NCI-H146 (cell line): ENCODE measurements at regions not wholly inside any gene's neighbourhood (a gene's known extent, or its start where the extent isn't known, plus 50 kb on each side); places are given as distances from the start of the nearest gene placed in this dataset.

Experiments used
- DNase-seq: peaks from one replicate; lab custom pipeline; 2025; lab: John Stamatoyannopoulos, UW

DNA sequence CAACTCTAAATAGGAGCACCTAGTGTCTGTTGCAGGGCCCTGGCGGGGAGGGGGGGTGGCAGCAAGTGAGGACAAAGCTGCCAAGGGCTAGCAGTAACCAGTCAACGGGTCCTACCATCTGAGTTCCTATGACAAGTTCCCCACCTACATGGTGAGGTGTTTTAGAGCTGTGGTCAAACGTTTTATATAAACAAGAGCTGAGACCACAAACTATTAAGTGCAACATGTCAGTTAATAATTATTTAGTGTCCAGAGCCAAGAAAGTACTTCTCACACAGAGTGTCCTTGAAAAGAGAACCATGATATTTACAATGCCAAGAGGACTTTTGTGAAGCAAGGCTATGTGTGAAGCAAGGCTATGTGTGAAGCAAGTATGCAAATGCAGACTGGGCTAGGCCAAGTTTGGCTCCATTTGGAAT, 434.7 kb downstream of the TNS3 start:
- no peak for DNase-seq

DNA sequence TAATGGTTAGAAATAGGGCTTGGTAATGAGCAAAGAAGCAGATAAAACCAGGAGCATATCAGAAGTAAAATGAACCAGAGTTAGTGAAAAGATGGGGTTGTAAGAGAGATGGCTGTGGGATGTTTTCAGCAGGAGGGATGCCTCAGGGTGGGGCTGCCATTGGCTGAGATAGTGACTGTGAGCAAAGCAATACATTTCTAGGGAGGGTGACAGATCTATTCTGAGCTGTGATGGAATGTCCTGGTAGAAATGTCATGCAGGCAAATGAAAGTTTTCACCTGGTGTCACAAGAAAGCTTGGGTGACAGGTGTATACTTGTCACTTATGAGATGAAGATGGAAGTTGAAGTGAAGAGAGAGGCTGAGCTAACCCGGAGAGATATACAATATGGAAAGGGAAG, 435.9 kb downstream of the TNS3 start:
- no peak for DNase-seq

DNA sequence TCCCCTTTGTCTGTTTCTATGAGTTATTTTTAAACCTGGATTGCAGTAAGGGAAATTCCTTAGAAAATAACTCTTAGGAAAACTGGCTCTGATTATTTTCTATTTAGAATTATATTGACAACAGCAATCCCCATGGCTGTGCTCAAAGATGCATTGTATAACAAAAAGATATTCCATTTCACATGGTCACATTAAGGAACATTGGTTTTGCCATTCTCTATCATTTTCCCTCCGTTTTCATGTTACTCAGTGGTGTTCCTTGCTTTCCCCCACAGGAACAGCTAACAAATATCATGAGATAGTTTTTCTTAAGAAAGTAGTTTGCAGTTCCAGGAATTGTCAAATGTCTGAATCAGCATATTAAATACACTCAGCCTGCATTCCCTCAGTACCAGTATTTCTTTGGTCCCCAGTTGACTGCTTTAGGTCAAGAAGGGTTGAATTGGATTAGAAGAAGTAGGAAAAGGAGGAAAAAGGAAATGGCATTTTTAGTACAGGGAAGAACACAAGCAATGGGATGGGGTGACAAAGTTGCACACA, 436.7 kb downstream of the TNS3 start:
- no peak for DNase-seq

DNA sequence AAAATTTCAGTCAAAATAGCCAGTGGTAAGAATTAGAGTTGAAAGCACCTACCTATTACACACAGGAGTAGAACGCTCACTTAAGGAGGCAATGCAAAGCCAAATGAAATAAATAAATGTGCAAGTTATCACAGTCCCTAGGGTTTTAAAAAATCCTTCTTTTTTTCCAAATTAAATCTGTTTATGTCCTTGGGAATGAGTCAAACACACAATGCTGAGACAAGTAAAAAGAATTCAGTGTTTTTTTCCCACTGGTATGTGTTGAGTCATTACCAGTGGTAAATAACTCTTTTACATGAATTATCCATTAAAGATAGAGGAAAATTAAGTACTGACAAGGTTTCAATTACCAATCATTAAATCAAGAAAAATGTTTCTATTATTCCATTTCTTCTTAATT, 438.6 kb downstream of the TNS3 start:
- DNase-seq, result no peak

DNA sequence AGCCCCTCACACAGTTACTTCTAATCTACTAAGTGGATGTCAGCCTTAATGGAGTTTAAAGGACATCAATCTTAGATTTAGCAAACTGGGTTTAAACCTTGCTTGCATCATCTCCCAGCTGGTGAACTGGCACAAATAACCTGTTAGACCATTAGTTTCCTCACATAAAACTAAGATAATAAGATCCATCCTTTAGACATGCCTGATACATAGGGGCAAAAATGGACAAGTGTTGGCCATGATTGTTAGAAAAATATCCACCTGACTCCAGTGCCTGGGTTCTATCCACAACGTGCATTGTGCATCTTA, 439.1 kb downstream of the TNS3 start:
- no peak for DNase-seq

DNA sequence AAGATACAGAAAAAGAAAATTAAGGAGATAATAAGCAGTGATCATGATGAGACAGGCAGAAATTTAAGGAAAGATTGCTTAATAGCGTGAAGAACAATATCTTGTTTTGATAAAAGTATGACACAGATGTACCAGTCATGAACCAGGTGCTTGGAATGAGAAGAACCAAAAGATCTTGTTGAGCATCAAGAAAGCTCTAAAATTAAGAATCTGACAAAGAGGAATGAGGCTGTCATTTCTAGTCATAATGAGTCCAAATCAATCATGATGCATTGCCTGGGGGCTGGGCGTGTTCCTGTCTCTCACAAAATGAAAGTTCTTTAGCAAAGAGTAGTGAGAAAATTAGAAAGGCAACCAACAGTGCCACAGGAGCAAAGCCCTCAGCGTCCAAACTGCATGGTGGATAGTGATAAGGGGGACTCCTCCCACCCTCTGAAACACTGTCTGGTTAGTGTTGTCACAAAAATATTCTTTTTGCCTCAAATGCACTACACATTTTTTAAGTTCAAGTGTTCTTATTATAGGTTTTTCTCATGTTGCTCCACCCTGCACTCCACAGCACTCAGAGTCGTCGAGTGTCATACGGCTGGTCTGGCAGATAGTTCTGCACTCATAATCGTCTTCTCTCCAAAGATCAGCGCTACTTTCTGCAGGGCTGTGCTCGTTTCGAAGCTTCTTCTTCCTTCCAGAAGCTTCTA, 439.6 kb downstream of the TNS3 start:
- DNase-seq, result no peak

DNA sequence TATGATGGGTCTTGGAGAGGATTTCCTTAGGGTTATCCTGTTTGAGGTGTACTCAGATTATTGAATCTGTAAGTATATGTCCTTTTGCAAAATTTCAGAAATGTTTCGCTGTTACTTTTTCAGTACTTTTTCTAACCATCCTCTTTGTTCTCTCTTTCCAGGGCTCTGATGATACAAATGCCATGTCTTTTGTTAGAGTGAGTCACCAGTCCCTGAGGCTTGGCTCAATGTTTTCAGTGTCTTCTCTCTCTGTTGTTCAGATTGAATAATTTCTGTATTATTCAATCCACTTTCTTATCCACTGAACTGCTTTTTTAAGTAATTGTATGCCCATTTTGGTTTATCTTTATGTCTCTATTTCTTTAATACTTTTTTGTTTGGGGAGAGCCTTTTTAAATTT, 449.4 kb downstream of the TNS3 start:
- DNase-seq, result no peak

DNA sequence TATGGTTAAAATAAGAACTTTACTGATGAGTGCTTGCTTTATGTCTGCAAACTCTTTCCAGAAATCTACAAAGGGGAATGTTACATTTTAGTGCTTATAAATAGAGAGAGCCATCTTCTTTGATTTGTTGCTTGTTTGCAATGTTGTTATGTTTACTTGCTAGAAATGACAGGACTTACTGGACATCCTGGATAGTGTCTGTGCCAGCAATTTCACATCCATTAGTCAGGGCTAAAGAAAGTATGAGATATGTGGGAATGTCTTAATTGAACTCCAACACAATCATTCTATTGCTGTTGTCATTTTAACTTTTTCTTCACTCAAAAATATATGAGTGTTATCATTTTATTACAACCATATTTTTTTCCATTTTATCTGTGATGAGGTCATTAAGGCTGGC, 453.2 kb downstream of the TNS3 start:
- DNase-seq, result no peak

DNA sequence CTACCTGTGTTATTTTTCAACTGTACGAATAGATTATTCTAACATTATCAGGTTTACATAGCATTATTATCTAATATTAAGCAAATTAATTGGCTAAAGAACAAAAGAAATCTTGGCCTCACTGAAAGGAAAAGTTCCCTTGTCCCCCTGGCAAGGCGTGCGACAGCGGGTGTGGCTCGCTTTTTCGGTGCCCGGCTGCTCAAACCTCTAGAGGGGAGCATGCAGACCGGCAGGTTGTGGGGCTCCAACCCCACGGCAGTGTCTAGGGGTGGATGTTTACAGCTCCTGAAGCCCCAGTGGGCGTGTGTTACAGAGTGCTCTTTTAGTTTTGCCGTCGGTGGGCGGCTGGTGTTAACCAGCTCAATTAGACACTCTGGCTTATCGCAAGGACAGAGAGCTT, 456.4 kb downstream of the TNS3 start:
- DNase-seq, result no peak

DNA sequence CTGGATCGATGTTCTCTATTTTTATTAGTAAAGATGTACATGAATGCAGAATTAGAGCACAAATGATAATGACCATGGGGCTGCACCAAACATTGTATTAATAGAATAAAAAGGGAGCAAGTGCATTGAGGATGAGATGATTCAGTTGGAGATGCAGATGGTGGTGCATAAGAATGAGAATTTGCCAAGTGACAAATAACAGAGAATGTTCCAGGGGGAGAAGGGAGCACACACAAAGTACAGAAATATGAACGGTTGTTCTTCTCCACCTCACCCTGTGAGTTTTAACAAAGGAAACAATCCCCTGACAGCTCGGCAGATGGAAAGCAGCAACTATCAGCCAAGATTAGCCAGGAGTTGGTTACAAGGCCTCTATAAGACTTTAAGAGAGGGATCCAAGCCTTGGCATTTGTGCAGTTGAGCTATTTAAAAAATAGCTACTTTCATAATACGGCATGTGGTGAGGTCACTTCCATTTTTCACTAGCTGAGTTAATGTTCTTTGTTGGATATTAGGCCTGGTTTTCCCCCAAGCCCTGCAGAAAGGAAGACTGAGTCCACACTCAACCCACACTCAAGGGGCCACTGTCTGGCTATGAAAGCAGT, 462.5 kb downstream of the TNS3 start:
- no peak for DNase-seq

DNA sequence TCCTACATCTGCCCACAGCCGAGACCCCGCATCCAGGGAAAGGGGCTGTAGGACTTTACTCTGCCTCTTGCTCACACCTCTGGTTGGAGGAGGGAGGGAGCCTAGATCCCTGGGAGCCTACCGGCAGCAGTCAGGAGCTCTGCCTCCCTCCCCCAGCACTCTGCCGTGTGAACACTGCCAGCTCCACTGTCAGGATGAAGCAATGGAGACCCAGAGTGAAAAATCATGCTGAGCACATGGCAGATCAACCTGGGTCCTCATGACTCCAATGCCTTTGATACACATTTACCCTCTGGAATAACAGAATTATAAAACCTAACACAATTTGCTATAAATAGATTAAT, 477.7 kb downstream of the TNS3 start:
- no peak for DNase-seq

DNA sequence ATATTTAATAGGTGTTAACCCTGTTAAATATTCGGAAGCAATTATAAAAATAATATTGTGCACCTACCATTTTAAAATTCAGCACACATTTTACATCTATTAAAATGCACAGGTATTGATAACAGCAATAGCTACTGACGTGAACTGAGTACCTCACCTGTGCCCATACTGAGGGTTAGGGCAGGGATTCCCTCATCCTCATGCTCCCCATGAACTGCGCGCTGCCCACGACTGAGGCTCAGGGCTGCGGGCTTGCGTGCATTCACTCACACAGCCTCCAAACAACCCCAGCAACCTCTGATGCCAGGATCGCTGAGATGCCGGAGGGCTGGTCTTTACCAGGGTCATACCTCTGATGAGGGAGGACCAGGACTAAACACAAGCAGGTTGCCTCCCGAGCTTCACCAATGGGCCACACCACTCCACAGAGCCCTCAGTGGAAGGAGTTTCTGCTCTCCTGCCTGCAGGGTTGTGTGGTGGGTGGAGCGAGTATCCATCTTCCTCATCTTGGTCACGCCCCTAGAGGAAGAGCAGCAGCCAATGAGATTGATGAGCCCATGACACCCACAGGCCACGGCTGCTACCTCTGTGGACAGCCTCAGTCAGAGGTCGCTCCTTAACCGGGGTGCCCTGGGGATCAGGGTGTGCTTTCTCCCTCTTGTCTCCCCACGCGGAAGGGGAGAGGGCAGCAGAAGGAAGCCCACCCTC, 478.3 kb downstream of the TNS3 start:
- no peak for DNase-seq

DNA sequence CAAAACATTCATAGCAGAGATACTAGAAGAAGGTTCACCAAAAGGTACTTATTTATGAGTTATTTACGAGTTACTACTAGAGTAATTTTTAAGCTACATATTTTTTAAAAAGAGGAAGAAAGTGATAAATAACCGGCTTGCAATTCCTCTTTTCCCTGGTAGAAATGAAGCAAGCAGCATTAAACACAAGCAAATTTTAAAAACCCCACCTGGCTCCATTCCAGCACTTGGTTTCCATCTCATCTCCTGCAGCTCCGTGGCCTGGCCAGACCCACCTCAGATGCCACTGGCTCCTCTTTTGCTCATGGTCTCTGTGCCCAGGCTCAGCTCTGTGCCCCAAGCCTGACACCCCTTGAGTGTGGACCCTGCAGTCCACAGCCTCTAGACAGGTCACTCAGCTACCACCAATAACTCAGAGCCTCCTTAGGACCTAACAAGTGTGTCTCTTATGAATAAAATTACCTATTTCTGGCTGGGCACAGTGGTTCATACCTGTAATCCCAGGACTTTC, 479.5 kb downstream of the TNS3 start:
- no peak for DNase-seq

DNA sequence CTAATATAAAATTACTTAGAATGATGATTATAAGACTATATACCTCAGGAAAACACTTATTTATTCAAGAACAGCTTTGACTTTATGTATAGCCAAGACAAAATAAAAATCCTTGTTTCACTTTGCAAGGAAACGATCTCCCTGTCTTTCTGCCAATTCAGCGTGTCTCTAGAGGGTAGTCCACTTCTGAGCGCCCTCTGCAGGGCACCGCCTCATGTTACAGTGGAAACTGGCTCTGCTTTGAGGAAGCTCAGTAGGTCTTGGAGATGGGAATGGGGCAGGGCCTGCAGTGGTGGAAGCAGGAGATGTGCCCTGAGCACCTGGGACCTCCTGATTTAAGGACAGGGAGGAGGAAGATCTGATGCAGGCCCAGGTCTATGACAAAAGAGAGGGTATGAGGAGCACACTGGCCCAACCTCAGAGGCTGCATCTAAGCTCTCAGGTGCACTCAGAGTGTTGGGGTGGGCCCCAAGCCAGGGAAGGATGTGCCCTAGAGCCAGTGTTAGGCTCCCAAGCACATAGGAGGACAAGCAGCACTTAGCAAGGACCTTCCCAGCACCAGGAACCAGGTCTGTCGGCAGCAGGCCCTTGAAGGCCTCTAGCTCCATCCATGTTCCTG, 481.0 kb downstream of the TNS3 start:
- DNase-seq, result no peak

DNA sequence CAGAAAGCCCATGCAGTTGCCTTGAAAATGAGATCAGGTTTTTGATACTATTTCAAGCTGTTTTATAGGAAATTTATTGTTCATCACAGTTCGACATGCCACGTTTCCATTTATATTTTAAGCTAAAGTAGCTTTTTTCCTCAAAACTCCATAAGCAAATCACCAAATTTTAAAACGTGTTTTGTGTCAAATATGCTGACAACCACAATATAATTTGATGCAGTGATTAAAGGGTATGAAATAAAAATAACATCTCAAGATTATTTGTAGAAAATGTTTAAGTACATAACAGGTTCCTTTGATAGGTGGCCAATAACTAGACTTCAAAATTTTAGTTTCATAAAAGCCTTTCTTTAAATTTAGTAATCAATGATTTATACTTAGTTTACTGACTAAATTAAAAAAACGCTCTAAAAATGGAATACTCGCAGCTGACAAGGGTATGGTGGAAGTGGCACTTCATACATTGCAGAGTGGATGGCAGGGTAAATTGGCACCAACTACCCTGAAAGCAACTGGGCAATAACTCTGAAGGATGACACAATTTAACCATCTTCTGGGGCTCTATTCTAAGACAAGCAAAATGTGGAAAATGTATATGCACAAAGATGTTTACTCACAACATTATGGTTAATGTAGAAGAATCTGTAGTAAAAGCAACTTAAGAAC, 481.6 kb downstream of the TNS3 start:
- no peak for DNase-seq

DNA sequence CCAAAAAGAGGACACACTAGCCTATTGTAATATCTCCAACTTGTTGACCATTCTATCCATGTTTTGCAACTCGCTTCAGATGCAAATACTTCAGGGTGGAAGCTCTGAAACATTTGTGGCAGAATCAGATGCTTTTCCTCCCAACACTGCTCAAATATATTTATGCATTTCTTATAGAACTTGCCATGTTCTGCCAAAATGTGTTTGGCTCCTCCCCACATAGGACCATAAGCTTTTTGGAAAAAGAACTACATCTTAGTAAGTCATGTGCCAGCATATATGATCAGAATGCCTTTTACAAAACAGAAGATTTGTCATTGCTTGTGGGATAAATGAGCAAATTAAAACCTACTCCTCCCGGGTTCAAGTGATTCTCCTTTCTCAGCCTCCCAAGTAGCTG, 484.5 kb downstream of the TNS3 start:
- no peak for DNase-seq

DNA sequence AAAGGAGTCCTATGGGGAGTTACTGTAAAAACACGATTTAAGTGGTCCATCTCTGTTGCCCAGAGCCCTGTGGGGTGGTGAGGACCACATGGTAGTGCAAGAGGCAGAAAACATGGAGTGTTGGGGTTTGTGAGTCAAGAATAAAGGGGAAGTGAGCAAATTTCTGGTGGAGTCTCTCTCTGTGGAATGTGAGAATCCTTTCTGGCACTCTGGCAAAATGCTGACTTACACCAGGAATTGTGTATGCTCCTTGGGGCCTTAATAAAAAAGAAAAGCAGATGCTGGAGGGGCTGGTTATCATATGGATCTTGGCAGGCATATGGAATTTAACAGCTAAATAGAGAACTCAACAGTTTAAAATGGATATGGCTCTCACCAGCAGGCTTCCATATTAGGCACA, 486.0 kb downstream of the TNS3 start:
- no peak for DNase-seq

DNA sequence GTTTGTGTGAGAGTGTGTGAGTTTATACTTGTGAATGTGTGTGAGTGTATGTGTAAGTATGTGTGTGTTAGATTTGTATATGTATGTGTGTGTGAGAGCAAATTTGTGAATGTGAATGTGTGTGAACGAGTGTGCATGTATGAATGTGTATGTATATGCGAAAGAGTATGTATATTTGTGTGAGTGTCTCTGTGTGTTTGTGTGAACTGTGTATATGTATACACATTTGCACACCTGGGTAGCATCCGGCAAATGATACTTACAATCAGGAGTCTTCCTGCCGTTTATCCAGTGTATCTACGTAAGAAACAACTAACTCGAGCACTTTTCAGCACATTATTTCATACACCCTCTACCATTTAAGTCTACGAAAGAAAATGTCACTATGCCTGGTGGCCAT, 487.4 kb downstream of the TNS3 start:
- DNase-seq, result no peak

DNA sequence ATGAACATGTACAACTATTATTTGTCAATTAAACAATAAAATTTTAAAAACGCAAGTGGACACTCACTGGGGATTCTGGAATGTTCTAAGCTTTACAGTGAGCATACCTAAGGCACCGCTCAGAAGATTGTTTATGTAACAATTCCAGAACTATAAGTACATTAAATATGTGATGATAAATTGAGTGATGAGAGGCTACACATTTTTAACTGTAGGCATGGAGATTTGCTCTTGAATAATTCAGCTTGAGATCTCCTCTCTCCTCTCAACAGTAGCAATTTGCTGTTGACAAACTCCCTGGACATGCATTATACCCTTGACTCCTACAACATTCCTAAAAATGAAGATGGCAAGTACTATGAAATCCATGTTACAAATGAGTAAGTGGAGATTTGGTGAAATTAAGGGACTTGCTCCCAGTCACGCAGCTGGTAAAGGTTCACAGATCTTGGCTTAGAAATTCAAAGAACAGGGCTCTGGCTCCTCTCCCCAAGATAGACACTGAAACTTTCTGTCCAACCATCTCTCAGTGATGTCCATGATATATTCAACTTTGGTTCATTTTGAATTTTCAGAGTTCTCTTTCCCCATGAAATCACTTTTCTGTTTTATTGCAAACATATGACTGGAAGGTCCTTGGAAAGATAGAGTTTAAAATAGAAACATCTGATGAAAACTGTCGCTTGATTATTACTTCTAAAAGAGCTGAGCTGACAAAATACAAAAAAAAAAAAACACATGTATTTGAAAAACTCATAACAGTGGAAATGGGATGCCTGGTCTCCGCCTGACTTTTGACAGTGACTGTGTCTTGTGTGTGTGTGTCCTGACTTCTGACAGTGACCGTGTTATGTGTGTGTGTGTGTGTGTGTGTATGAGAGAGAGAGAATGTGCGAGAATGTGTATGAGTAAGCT, 488.3 kb downstream of the TNS3 start:
- no peak for DNase-seq

DNA sequence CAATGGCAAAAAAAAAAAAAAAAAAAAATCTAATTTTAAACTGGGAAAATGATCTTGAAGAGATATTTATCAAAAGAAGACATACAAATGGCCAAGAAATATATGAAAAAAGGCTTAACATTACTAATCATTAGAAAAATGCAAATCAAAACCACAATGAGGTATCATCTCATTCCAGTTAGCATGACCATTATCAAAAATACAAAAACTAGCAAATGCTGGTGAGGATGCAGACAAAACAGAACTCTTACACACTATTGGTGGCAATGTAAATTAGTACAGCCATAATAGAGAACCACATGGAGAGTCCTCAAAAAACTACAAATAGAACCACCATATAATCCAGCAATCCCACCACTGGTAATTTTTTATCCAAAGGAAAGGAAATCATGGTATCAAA, 489.6 kb downstream of the TNS3 start:
- no peak for DNase-seq

DNA sequence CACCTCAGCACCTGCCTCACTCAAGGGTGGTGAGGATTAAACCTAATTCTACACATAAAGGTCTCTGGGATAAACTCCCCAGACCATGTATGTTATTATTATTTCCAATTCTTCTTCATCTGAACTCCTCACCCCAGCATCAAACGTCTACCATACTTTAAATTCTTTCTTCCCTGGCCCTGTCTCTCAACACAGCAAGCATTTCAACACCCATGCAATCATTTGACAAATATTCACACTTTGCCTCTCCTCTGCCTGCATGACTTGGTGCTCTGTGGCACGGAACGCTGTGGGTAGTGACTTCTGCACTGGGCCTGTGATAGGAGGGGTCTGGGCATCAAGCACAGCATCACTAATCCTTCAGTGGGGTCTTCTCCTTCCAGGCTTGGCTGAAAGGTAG, 490.8 kb downstream of the TNS3 start:
- DNase-seq, result no peak
